ENCODE measurements at regions not wholly inside any gene's neighbourhood (a gene's known extent, or its start where the extent isn't known, plus 50 kb on each side); places are given as distances from the start of the nearest gene placed in this dataset.

GRCh38 chr10:34940436-34940835 lies 125.3 kb upstream of the PARD3 start:
- TF ChIP-seq GATA3 (IDR thresholded peaks at IDR 0.05; ENCODE audit: low read depth, low read length) (no peak), GATA2 (IDR thresholded peaks at IDR 0.05; ENCODE audit: low read depth, low read length) (no peak)

All from SH-SY5Y (cell line).